KMS-11 (cell line): ENCODE measurements at regions not wholly inside any gene's neighbourhood (a gene's known extent, or its start where the extent isn't known, plus 50 kb on each side); places are given as distances from the start of the nearest gene placed in this dataset.

ENCODE experiments used
- H2AFZ ChIP-seq: fragments of 200-600 bp; sonication (generic); 2 replicates; pipeline ENCODE4 v1.6.1; 2016; ENCODE audit warnings: antibody characterized with exemption, mixed run types, low read depth
- H3K27ac ChIP-seq: fragments of 200-600 bp; sonication (generic); 2 replicates; pipeline ENCODE4 v1.6.1; 2016; ENCODE audit warnings: mild to moderate bottlenecking, mixed run types
- H3K27me3 ChIP-seq: fragments of 200-600 bp; sonication (generic); 2 replicates; pipeline ENCODE4 v1.6.1; 2017; ENCODE audit warnings: mild to moderate bottlenecking, low read depth, mixed run types, moderate library complexity; ENCODE audit not compliant: insufficient read depth
- H3K36me3 ChIP-seq: fragments of 200-600 bp; sonication (generic); 2 replicates; pipeline ENCODE4 v1.6.1; 2017; ENCODE audit warnings: mild to moderate bottlenecking, mixed run types; ENCODE audit not compliant: insufficient read depth
- H3K4me1 ChIP-seq: fragments of 200-600 bp; sonication (generic); 2 replicates; pipeline ENCODE4 v1.6.1; 2016; ENCODE audit warnings: mild to moderate bottlenecking, low read depth, mixed run types; ENCODE audit not compliant: poor library complexity, severe bottlenecking
- H3K4me2 ChIP-seq: fragments of 200-600 bp; sonication (generic); 2 replicates; pipeline ENCODE4 v1.7.0; 2016; ENCODE audit warnings: mild to moderate bottlenecking, mixed run types
- H3K4me3 ChIP-seq: fragments of 200-600 bp; sonication (generic); IDR thresholded peaks from 2 replicates; pipeline ENCODE4 v1.6.1; 2017; ENCODE audit warnings: low read depth, low read length, mixed read lengths; ENCODE audit not compliant: insufficient read depth
- H3K79me2 ChIP-seq: fragments of 200-600 bp; sonication (generic); 2 replicates; pipeline ENCODE4 v1.6.1; 2016; ENCODE audit warnings: low read depth, mixed run types; ENCODE audit not compliant: insufficient read depth
- H3K9ac ChIP-seq: fragments of 200-600 bp; sonication (generic); 2 replicates; pipeline ENCODE4 v1.6.1; 2016; ENCODE audit warnings: mild to moderate bottlenecking, mixed run types
- H4K20me1 ChIP-seq: fragments of 200-600 bp; sonication (generic); 2 replicates; pipeline ENCODE4 v1.6.1; 2016; ENCODE audit warnings: mild to moderate bottlenecking, mixed run types; ENCODE audit not compliant: insufficient read depth
- TF ChIP-seq, protein P1 (sequence below): fragments of 200-600 bp; sonication (generic); conservative IDR thresholded peaks from 2 replicates; pipeline ENCODE4 v1.6.1; 2017; ENCODE audit warnings: low read depth, mild to moderate bottlenecking, antibody characterized with exemption, low read length, moderate library complexity, mixed read lengths

DNA sequence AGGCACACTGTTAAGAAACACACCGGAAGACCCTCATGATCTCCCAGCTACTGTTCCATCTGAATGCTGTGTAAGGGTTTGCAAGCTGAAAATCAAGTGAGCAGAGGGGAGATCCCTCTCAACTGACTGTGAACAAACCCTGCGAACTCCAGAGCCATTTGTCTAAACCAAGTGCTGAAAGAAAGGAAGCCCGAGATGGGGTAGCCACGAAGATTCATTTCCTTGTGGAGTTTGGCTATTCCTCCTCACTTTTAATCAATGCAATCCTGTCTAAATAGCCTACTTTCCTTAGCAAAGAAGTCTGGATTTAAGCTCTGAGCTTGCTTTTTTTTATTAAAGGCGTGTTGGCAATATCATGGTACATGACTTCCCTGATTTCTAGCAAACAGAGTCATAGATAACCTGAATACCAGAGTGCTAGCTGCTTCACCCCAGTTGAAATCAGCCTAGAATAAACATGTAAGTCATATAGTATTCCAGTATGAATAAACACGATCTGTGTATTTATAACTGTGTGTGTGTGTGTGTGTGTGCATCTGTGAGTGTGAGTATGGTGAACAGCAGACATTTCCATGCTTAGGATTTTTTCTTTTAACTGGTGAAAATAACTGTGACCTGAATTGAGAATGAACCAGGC lies 365.2 kb downstream of the ZNF521 start:
- no peak overlapping the region for H3K4me2 ChIP-seq
- H3K79me2 ChIP-seq: no peaks in the 10 kb centered on the region
- no peaks in the 10 kb centered on the region for H3K27me3 ChIP-seq
- H3K4me3 ChIP-seq: no peak overlapping the region
- no peak overlapping the region for H3K9ac ChIP-seq
- H3K27ac ChIP-seq: no peak overlapping the region
- no peaks in the 10 kb centered on the region for H3K36me3 ChIP-seq
- no peaks in the 10 kb centered on the region for H4K20me1 ChIP-seq
- TF ChIP-seq, protein P1, sequence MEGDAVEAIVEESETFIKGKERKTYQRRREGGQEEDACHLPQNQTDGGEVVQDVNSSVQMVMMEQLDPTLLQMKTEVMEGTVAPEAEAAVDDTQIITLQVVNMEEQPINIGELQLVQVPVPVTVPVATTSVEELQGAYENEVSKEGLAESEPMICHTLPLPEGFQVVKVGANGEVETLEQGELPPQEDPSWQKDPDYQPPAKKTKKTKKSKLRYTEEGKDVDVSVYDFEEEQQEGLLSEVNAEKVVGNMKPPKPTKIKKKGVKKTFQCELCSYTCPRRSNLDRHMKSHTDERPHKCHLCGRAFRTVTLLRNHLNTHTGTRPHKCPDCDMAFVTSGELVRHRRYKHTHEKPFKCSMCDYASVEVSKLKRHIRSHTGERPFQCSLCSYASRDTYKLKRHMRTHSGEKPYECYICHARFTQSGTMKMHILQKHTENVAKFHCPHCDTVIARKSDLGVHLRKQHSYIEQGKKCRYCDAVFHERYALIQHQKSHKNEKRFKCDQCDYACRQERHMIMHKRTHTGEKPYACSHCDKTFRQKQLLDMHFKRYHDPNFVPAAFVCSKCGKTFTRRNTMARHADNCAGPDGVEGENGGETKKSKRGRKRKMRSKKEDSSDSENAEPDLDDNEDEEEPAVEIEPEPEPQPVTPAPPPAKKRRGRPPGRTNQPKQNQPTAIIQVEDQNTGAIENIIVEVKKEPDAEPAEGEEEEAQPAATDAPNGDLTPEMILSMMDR: no peak
- H3K4me1 ChIP-seq: no peaks in the 10 kb centered on the region
- H2AFZ ChIP-seq: no peak overlapping the region

DNA sequence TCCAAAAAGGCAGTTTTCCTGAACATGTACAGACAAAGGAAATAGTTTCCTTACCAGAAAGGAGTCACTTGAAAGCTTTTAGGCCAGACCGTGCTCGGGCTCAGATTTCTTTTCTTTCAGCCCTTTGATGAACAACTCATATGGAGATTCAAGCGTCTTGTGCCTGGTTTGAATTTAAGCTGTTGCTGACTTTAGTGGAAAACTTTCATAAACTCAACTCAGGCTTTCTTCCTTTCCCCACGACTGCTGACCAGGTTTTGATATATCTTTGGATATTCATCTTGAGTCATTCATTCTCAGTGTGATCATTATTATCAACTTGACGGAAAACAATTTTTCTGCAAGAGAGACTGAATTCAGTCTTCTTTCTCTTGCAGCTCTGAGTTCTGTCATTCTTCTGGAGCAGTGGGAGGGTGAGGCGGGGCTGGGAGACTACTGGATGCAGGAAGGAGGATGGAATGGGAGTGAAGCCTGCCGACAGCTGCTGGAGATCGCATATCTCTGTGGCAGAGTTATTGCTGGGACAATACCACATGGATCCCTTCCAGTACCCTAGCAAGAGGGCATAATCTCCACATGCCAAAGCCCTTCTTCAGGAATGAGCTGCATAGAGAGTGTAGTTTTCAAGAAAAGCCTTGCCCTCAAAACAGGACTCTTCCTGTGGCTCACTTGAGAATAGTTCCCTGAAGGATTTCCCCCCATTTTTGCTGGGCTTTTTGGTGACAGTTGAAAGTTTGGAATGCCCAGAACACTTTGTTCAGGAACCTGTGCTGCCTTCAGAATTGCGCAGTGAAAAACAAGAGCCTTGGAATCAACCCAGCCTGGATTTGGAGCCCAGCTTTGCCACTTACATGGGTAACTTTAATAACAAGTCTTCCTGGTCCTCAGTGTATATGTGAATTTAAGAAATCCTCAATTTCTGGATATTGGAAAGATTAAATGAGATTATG lies 364.4 kb downstream of the ZNF521 start:
- H3K4me3 ChIP-seq: no peak overlapping the region
- H3K9ac ChIP-seq: no peak overlapping the region
- H3K4me1 ChIP-seq: no peaks in the 10 kb centered on the region
- H3K79me2 ChIP-seq: no peaks in the 10 kb centered on the region
- H3K4me2 ChIP-seq: no peak overlapping the region
- no peaks in the 10 kb centered on the region for H3K27me3 ChIP-seq
- H3K27ac ChIP-seq: no peak overlapping the region
- H4K20me1 ChIP-seq: no peaks in the 10 kb centered on the region
- no peaks in the 10 kb centered on the region for H3K36me3 ChIP-seq
- TF ChIP-seq, protein P1: no peak
- no peak overlapping the region for H2AFZ ChIP-seq

DNA sequence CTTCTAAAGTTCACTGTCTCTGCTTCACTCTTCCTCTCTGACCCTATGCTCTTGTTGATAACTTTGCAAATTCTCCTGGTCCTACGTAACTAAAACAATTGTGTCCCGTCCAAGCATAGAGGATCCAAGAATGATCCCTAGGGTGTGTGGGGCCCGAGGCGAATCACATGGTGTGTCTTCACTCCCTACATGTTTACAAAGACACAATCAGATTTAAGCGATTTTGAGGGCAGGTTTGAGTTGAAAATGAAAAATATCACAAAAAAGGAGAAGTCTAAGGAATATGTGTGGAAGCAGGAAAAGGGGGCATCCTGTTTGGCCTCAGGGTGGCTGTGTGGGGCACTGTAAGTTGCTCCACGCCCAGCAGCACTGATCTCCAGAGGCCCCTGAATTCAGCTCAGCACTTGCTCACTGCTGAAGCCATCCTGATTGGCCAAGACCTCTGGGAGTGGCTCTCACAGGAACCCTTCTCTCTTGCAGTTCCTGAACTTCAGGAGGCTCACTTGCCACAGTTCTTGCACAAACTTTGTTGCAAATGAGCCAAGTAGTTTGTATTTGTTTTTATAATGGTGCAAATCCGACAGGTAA lies 363.6 kb downstream of the ZNF521 start:
- H3K4me1 ChIP-seq: no peaks in the 10 kb centered on the region
- TF ChIP-seq, protein P1: no peak
- H3K36me3 ChIP-seq: no peaks in the 10 kb centered on the region
- H3K27ac ChIP-seq: no peak overlapping the region
- no peak overlapping the region for H2AFZ ChIP-seq
- H3K4me2 ChIP-seq: no peak overlapping the region
- no peaks in the 10 kb centered on the region for H3K27me3 ChIP-seq
- H3K79me2 ChIP-seq: no peaks in the 10 kb centered on the region
- no peaks in the 10 kb centered on the region for H4K20me1 ChIP-seq
- H3K4me3 ChIP-seq: no peak overlapping the region
- no peak overlapping the region for H3K9ac ChIP-seq

DNA sequence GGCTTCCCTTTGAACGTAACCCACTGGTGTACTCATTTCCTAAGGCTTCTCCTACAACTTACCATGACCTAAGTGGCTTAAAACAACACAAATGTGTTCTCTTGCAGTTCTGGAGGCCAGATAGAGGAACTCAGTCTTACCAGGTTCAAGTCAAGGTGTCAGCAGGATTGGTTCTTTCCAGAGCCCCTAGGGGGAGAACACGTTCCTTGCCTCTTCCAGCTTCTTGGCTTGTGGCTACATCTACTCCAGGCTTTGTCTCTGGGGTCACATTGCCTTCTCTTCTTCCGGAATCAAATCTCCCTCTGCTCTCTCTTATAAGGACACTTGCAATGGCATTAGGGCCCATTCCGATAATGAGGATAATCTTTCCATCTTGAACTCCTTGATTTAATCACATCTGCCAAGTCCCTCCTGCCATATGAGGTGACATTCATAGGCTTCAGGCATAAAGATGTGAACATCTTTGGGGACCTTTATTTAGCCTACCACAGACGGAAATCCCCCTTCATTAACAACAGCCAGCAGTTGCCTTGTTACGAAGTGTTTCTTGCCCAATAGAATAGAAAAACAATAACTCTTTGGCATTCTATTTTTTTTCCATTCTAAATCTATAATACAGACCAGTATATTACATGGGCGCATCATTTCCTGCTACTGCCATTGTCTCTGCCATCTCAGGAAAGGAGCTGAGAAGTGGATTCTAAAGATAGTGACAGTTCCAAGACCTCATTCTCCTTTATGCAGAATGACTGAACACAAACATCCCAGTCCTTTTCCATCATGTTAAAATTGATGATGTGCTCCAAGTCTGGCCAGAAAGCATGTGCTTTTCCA lies 362.0 kb downstream of the ZNF521 start:
- H3K36me3 ChIP-seq: no peaks in the 10 kb centered on the region
- no peaks in the 10 kb centered on the region for H3K4me1 ChIP-seq
- no peak overlapping the region for H2AFZ ChIP-seq
- no peaks in the 10 kb centered on the region for H4K20me1 ChIP-seq
- TF ChIP-seq, protein P1: no peak
- no peak overlapping the region for H3K27ac ChIP-seq
- H3K4me2 ChIP-seq: no peak overlapping the region
- no peak overlapping the region for H3K4me3 ChIP-seq
- H3K27me3 ChIP-seq: no peaks in the 10 kb centered on the region
- no peaks in the 10 kb centered on the region for H3K79me2 ChIP-seq
- H3K9ac ChIP-seq: no peak overlapping the region
